Esophagus squamous epithelium (tissue), 4 donors: ENCODE measurements at regions not wholly inside any gene's neighbourhood (a gene's known extent, or its start where the extent isn't known, plus 50 kb on each side); places are given as distances from the start of the nearest gene placed in this dataset.

Experiments
- CTCF ChIP-seq, 6 experiments: fragments of 450-650 bp in 4 of 6; fragments of 200-600 bp in 2 of 6; sonication (generic) in 2 of 6; IDR thresholded peaks; one replicate each; pipeline ENCODE4 v1.5.1; 2016 to 2019; ENCODE audit warnings: antibody characterized with exemption in 6 of 6, mild to moderate bottlenecking in 4 of 6, moderate library complexity in 4 of 6
- POLR2A ChIP-seq, 4 donors: fragments of 450-650 bp; IDR thresholded peaks; one replicate each; pipeline ENCODE4 v1.6.1; 2017; ENCODE audit warnings: antibody characterized with exemption in 4 of 4, mild to moderate bottlenecking in 4 of 4, moderate library complexity in 3 of 4

- TF ChIP-seq CTCF (IDR thresholded peaks at IDR 0.05) (no peak), POLR2A (IDR thresholded peaks at IDR 0.05) (no peak)
Measured at GRCh38 chr6:68282646-68283045, 352.4 kb upstream of the ADGRB3 start.
